HG03045 (cell line): ENCODE measurements at regions not wholly inside any gene's neighbourhood (a gene's known extent, or its start where the extent isn't known, plus 50 kb on each side); places are given as distances from the start of the nearest gene placed in this dataset.

Experiments
- ATAC-seq: cut with Tn5 transposase; IDR thresholded peaks from one replicate; pipeline ENCODE4 v1.9.1; 2021; ENCODE audit warnings: mild to moderate bottlenecking, moderate library complexity; ENCODE audit not compliant: unreplicated experiment

DNA sequence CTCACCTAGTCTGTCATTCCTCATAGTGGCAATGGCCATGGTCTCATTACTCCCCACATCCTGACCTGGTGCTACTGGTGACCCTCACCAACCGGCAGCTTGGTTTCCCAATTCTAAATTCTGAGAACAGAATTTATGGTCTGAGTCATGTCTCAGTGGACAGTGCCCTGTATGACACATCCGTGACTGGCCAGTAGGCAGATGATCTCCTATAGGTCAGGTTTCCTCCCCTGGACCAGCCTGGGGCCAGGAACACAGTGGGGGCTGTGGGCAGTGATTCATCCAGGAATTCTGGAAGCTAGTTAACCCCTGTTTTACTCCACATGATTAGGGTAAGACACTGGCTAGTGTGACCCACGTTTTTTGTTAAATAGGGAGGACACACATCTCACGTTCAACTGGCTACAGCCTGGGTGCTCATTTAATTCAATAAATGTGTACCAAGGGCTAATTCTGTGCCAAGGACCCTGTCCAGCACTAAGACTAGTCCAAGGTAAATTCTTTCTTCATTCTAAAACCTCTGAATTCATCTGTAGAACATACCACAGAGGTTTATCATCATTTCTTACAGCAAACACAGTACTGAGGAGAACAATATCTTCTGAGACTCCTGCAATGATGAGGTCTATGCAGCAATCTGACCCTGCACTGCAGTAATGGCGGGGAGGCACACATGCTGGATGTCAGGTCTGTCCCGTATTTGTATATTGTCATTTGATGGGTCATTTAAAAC is 249.6 kb upstream of the TBX3 start:
- ATAC-seq, result no peak

DNA sequence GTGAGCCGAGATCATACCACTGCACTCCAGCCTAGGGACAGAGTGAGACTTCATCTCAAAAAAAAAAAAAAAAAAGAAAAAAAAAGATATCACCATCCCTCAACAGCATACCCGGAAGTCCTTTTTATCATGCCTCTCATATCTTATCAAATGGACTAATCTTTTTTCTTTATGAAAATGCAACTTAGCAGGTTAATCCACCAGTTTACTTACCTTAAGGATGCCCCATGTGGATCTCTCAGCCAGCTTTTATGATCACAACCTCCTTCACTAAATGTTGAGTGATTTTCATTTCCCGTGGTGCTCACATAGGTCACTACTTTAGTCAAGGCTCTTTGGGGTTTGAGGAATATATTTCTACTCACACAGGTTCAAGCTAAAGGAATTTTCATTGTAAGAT is 248.8 kb upstream of the TBX3 start:
- no peak for ATAC-seq

DNA sequence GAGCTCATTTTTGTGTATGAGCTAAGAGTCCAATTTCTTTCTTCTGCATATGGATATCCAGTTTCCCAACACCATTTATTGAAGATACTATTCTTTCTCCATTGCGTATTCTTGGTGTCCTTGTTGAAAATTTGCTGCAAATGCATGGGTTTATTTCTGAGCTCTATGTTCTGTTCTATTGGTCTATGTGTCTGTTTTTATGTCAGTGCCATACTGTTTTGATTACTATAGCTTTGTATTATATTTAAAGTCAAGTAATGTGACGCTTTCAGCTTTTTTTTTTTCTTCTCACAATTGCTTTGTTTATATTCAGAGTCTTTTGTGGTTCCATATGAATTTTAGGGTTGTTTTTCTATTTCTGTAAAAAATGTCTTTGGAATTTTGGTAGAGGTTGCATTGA is 247.1 kb upstream of the TBX3 start:
- no peak for ATAC-seq

DNA sequence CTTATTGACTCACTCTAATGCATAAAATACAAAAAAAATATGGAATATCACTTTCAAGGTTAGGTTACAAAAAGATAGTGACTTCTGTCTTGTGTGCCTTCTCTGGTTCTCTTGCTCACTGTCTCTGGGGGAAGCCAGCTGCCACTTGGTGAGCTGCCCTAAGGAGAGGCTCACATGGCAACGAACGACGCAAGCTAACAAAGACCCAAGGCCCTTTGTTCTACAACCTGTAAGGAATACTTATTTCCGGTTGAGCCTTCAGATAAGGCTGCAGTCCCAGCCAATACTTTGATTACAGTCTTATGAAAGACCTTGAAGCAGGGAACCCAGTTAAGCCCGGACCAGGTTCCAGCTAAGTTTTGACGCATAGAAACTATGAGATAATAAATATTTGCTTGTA is 242.4 kb upstream of the TBX3 start:
- ATAC-seq, result no peak

DNA sequence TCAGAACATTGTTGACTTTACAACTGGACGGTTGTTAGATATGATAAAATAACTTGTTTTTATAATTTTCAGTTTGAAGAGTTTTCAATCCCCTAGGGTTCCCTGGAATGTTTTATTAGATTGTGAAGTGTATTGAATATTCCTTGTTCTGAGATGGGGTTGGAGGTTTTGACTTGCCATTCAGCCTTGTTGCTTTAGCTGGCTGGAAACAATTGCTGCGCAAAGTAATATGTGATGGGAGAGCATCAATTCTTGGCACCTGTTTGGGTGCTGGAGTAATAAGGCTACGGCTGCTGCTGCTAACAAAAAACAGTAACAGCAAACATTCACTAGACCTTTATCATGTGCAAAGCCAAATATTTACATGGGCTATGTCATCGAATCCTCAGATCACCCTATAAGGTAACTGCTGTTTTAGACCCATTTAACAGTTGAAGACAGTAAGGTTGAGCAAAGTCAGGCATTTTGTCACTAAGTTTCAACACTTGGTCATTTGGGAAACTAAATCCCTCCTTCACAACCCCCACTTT is 241.0 kb upstream of the TBX3 start:
- no peak for ATAC-seq

DNA sequence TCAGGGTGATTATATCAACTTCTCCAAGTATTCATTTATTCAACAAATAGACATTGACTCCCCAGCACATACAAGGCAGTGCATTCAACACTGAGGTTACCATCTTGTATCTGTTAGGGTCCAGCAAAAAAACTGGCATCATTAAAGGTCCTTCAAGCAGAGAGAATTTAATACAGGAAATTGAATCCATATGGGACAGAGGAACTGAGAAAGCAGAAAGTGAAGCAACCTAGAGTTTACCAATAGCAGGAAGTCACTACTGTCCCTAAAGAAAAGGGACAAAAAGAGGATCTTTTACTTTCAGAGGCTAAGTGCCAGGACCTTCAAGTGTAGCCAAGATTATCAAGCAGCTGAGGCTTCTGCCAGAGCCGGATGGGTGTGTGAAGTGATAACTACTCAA is 237.8 kb upstream of the TBX3 start:
- no peak for ATAC-seq

DNA sequence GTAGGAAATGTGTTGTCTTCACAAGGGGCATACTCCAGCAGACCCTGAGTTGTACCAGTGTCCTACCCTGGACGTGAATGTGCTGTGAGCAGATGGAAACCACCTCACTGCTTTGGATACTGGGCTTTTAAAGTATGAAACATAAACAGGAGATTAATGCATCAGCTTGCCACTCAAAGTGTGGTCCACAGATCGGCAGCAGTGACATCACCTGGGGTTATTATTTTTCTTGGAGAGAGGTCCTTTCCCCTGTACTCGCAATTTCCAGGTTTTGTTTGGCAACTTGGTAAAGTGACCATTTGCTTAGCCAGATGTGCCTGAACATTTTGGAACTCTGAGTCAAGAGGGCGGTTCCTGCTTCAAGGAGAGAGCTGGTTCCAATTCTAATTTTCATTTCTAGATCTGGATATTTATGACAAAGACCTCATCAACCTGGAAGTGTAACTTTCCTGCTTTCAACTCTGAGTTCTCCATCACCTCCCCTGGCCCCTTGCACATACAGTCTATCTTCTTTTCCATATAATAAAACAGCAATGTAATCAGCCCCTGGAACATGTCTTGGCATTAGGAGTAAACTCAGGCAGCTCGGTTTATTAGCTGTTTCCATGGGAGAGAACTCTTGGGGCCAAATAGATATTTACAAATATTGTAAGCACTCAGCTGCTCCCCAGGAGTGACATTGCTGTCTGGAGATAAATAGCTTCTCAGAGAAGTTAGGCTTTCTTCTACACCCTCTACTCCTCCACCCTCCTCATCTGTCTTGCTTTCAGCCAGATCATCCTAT is 237.0 kb upstream of the TBX3 start:
- ATAC-seq, result no peak

DNA sequence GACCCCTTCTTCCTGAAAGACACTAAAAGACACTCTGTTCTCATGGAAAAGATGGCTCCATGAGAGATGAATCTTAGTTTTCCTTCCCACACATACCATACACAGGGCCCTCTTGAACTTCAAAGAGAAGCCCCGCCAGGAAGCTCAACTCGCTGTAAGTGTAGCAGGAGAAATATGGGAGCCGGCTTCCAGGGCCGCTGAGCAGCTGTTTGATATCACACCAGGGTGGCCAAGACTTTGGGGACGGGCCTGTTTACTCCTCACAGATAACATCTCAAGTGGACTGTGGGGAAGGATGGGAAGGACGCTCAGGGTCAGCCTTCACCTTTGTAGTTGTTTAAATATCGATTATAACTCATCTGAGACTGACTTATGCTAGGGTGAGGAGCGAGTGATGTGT is 235.5 kb upstream of the TBX3 start:
- no peak for ATAC-seq

DNA sequence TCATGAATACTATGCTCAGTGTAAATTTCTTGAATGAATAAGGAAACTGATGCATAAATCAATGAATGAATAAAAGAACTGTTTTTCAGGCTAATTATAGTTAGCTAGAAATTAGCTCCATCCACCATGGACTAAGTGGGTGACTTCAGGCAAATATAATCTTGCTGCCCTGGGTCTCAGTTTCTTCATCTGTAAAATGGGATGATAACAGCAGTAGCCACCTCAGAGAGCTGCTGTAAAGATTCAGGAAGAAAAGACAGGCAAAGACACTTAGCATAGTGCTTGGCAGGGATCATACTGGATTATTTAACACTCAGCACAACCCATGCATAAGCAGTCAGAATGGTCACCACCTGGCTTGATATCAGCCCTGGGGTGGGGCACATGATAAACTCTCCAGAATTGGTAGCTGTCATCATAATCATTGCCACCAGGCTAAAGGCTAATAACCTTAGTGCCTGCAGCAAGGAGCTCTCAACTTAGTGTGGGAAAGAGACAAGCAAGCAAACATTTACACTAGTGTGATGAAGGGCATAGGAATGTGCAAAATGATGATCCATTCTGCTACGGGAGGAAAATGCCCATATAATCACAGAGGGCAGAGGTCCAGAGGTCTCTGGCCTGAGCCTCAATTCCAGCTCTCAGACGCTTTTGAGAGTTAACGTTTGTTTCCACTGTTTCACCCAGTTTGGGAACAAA is 234.7 kb upstream of the TBX3 start:
- ATAC-seq, result no peak

DNA sequence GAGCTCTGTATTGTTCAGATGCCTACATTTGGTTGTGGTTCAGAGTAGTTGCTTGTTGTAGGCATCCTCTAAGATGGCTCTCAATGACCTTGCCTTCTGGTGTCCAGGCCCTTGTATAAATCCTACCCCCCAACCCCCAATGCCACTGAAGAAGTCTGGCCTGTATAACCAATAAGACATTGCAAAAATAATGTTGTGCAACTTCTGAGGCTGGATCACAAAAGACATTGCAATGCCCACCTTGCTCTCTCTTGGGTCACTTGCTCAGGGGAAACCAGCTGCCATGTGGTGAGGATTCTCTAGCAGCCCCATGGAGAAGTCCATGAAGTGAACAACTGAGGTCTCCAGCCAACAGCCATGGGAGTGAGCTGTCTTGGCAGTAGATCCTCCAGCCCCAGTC is 234.0 kb upstream of the TBX3 start:
- ATAC-seq, result no peak

DNA sequence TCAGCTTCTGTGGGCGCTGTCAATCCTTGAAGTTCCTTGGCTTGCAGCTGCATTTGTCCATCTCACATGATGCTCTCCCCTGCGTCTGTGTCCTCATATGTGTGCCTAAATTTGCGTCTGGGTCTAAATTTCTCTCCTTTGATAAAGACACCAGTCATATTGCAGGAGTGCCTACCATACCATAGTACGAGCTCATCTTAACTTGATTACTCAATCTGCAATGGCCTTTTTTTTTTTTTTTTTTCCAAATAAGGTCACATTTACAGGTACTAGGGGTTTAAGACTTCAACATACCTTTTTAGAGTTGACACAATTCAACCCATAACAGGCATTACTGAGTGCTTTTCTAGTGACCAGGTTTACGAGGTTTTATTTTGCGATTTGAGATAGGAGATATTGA is 233.3 kb upstream of the TBX3 start:
- no peak for ATAC-seq

DNA sequence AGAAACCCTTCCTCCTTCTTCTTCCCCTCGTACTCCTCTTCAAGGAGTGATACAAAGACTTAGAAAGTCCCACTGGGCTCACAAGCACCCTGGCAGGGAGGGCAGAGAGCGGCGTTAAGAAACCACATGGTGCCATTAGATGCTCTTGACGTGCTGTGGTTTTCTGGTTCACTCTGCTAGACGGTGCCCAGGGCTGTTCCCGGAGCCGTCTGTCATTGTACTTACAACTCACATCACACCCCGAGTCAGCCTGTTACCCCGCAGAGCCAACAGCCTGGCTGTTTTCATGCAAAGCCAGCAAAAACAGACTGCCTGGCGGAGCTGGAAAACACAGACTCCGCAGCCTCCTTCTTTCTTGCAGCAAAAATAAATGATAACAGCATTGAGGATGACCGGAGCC is 232.6 kb upstream of the TBX3 start:
- no peak for ATAC-seq

DNA sequence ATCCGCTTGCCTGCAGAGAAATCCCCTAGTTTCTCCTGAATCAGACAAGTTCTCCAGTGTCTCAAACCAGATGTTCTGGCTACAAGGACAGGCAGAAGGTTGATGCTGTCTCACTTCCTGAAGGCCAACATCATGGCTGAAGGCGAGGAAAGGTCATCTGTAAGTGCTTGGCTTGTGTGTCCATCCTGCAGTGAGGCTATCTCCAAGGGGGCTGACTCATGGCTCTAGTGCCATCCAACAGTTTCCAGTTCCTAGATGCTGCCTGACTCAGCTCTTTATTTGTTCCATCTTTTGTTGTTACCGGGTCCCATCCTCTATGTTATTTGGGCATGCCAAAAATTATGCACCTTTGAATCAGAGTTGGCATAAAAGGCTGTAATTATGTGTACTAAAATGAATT is 232.1 kb upstream of the TBX3 start:
- no peak for ATAC-seq

DNA sequence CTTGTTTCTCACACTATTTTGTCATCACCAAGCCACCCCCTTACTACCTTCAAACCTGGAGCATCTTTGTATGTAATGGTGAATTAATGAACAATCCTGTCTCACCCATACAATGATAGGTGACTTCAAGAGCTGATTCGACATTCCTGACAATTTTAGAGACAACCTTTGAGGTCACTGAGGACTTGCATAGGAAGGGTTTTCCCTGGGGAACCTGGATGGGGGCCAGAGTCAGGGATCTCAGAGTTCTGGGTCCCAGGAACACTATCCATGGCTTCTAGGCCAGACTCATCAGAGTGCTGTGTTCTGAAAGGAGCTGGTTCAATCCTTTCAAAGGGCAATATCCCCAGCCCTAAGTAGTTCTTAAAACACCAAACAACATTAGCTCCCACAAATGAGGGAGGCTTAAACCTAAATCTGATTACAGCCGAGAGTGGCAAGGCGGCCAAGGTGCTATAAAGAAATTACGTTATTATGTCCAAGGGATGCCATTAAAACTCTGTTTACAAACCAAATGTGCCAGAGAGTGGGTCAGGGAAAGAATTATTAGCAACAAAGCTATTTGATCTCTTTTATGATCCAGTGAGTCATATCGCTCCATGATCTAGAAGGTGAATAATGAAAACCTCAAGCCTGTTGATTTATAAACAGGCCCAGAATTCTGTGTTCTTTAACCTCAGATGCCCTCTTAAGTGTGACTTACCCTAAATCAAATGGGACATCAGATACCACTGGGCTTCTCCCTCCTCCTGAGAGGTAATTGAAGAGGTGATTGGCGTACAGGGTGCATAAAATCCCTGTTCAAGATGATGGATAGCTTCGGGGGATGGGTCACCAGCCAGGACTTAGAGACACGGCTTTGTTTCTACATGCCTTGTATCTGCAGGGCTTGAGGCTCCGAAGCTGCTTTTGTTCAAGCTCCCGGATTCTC is 230.2 kb upstream of the TBX3 start:
- no peak for ATAC-seq

DNA sequence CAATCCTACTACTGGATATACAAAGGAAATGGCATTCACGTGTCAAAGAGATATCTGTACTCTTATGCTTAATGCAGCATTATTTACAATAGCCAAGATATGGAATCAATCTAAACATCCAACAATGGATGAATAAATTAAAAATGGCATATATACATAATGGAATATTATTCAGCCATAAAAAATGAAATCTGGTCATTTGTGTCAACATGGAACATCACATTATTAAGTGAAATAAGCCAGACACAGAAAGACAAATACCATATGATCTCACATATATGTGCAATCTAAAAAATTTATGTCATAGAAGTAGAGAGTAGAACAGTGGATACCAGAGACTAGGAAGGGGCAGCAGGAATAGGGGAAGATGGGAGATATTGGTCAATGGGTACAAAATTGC is 228.8 kb upstream of the TBX3 start:
- no peak for ATAC-seq

DNA sequence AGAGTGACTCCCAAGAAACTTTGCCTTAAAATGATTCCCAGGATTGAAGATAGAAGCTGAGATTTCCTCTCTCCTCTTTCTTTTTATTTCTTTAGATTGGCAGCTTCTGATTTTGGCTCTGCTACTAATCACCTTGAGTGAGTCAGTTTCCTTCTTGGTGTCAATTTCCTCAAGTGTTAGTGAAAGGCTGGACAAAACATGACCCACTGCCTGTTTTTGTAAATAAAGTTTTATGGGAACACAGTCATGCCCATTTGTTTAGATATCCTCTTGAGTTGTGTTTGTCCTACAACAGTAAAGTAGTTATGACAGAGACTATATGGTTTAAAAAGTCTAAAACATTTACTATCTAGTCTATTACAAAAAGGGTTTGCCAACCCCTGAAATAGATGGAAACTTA is 227.2 kb upstream of the TBX3 start:
- no peak for ATAC-seq

DNA sequence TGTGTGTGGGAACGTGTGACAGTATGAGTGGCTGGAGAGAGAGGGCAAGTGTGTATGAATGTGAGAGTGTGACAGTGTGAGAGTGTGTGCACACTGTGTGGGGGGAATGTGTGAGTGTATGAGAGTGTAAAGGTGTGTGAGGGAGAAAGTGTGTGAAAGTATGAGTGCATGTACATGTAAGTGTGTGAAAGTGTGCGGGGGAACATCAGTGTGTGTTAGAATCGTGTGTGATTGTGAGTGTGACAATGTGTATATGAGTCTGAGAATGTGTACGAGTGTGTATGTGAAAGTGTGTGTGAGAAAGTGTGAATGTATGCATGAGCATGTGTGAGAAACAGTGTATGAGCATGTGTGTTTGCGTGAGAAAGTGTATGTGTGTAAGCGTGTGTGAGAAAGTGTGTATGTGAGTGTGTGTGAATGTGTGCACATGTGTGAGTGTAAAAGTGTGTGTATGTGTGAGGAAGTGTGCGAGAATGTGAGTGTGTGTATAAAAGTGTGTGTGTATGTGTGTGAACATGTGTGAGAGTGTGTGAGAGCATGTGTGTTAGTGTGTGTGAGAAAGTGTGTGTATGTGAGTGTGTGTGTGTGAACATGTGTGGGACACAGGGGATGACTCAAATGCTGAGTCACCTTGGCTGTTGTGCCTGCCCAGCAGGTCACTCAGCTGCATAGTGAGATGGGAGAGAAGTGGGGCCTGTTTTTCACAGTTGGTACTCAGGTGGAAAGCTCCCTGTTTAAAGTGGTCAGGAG is 220.5 kb upstream of the TBX3 start:
- no peak for ATAC-seq

DNA sequence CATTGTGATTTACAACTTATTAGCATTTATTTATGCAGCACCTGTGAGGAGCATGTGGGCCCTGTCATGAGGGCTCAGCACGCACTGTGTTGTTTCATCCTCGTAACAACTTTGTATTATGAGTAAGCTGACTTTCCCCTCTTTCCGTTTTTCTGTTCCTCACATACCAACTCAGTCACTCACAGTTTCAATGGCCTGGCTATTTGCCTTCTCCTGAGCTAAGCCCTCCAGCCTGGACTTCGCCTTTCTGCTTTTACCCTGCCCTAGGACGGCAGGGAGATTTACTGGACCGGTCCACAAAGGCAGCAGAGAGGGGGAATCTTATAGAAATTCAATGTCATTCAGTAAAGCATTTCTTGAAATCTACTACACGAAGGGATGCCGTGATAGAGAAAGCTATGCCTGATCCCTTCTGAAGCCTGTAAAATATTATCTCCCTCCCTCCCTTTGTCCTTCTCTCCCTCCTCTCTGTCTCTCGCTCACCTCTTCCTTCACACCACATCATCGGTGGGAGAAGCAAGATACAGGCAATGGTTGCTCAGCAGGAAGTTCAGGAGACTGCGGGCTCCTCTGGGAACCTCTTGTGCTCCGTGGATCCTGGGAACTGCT is 219.2 kb upstream of the TBX3 start:
- ATAC-seq, result no peak

DNA sequence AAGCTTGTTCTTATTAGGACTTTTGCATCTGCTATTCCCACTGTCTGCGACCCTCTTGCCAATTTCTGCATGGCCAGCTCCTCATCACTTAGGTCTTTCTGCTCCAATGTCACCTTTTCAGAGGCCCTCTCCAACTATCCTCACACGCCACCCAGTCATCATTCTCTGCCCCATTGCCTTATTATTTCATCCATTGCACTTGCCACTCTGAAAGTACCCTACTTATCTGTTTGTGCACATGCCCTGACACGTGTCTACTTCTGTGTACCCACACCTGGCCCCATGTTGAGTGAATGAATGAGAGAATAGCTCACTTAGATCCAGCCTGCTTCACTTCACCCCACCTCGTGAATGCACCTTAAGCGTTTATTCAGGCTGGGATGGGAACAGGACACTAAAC is 218.7 kb upstream of the TBX3 start:
- no peak for ATAC-seq

DNA sequence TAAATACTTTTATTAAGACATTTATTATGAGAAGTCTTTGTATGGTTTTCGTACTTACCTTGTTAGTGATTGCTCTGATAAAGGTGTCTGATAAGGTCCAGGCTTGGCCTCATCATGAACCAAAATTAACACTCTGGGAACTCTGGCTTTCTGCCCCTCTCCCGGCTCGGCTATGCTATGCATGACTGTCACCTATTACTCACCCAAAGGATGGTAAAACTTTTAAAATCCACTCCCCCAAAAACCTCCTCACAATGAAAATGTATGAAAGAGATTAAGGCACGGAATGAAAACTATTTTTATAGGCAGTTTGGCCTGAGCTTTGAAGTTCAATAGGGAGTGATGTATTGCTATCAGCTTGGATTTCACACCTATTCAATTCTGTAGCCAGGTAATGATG is 217.3 kb upstream of the TBX3 start:
- no peak for ATAC-seq
